HL-60 (cell line): ENCODE measurements at regions not wholly inside any gene's neighbourhood (a gene's known extent, or its start where the extent isn't known, plus 50 kb on each side); places are given as distances from the start of the nearest gene placed in this dataset.
"Not testable (repeated sequence)": the region's sequence is repeated elsewhere in the genome, so short reads cannot be mapped to it uniquely, and the experiment has no call there.

Source experiments
- DNase-seq, 2 experiments: peaks; one replicate each; pipeline ENCODE4 v3.0.0-alpha.2; 2010 to 2020; ENCODE audit warnings: low read depth in 1 of 2, low spot score in 1 of 2
- H3K27ac ChIP-seq: fragments of 250-450 bp; sonication (Bioruptor Pico); replicated peaks from 2 replicates; pipeline ENCODE4 v1.5.1; 2020; ENCODE audit warnings: mild to moderate bottlenecking, moderate library complexity
- H3K27me3 ChIP-seq: fragments of 250-450 bp; sonication (Bioruptor Pico); 2 replicates; pipeline ENCODE4 v1.5.1; 2021; ENCODE audit warnings: mild to moderate bottlenecking, moderate library complexity; ENCODE audit not compliant: insufficient read depth, poor library complexity, severe bottlenecking
- H3K4me3 ChIP-seq: replicated peaks from 2 replicates; pipeline ENCODE4 v1.5.1; 2011; ENCODE audit warnings: mild to moderate bottlenecking, control low read depth, low read length; ENCODE audit not compliant: insufficient read depth
- CTCF ChIP-seq: IDR thresholded peaks from one replicate; pipeline ENCODE4 v1.5.1; 2011; ENCODE audit warnings: low read length, control low read depth, inconsistent platforms; ENCODE audit not compliant: insufficient read depth
- GABPA ChIP-seq: IDR thresholded peaks from 2 replicates; pipeline ENCODE4 v1.6.1; 2012; ENCODE audit warnings: low read depth
- POLR2AphosphoS5 ChIP-seq: IDR thresholded peaks from 2 replicates; pipeline ENCODE4 v1.6.1; 2012; ENCODE audit warnings: low read depth
- REST ChIP-seq: IDR thresholded peaks from 2 replicates; pipeline ENCODE4 v1.6.1; 2012; ENCODE audit warnings: low read depth; ENCODE audit not compliant: insufficient replicate concordance
- SPI1 ChIP-seq: IDR thresholded peaks from 2 replicates; pipeline ENCODE4 v1.6.1; 2012; ENCODE audit warnings: low read depth, mild to moderate bottlenecking, borderline replicate concordance

DNA sequence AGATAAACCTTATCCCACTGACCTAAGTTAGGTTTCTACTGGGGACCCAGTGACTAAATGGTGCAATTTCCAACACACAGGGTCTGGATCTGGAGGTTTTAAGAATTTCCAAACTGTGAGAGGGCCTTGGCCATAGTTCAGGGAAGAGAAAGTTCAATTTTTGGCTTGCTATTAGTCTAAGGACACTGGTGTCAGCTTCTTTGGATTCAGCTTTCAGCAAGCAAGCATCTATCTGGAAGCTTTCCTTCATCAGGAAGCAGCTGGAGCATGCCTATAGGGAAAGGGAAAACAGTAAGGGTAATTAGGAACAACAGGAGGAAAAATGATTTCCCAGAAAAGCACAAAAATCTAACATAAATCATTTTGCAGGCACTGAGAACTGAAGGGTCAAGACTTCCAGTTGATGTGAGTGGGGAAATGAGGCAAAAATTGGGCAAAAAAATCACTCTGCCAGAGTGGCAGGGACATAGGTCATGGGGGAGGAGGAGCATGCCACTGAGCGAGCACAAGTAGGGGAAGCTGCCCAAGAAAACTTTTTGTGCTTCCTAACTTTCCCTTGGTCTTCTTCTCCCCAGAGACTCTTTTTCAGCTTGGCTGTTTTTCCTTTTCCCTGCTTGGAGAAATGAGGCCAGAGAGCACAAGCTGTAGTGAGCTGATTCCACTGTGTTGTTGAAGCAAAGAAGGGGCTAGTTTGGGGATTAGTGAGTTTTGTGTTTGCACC, 299.6 kb downstream of the FGF10 start:
- no peak overlapping the region for H3K27ac ChIP-seq
- TF ChIP-seq CTCF, result no peak
- no peak for TF ChIP-seq REST
- TF ChIP-seq POLR2AphosphoS5, result no peak
- no peak for TF ChIP-seq SPI1
- TF ChIP-seq GABPA, result no peak

DNA sequence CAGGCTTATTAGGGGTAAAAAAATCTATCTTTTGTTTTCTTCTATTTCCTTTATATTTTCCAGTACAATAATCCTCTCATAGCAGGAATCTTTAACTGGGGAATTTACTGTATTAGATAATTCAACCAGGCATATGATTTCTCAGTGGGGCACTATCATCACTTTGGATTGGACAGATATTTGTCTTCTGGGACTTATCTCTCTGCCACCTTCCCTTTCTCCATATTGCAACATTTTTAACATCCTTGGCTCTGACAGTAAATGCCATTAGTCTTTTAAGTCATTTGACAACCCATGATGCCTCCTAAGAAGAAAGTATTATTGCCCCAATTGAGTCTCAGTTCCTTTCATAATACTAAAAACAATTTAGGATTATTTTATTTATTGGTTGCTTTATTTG, 304.1 kb downstream of the FGF10 start:
- no peak overlapping the region for H3K4me3 ChIP-seq
- no peak overlapping the region for H3K27ac ChIP-seq
- TF ChIP-seq CTCF, result no peak
- TF ChIP-seq SPI1, result no peak
- DNase-seq, result no peak
- no peaks in the 10 kb centered on the region for H3K27me3 ChIP-seq

More for the DNA sequence above, 299.6 kb downstream of the FGF10 start:
- H3K27me3 ChIP-seq, result no peaks in the 10 kb centered on the region
- no peak for DNase-seq
- no peak overlapping the region for H3K4me3 ChIP-seq

DNA sequence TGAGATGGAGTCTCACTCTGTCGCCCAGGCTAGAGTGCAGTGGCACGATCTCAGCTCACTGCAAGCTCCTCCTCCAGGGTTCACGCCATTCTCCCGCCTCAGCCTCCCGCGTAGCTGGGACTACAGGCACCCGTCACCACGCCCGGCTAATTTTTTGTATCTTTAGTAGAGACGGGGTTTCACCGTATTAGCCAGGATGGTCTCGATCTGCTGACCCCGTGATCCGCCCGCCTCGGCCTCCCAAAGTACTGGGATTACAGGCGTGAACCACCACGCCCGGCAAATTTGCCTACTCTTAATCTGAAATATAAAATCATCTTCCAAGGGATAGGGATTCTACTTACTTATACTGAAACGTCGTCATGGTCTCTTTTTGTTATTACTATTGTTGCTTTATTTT, 314.7 kb downstream of the FGF10 start:
- not testable (repeated sequence) for H3K4me3 ChIP-seq, DNase-seq, H3K27me3 ChIP-seq, H3K27ac ChIP-seq

DNA sequence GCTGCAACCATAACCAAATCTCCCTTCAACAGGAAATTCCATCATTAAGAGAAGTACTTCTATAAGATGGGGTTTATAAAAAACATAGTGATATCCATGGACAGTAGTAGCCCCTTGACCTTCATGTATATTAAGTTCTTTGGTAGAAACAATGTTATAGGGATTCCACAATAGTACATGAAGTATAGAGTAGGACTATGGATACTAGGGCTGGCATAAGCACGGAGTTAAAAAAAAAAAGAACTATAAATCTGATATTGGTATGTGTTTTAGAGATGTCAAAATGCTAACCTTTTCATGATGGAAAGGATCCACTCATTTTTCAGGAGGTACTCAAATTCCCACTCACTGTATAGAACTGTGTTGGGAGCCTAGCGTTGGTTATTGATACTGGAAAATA, 337.6 kb downstream of the FGF10 start:
- Histone ChIP-seq H3K27me3 (no peaks in the 10 kb centered on the region), H3K4me3 (no peak overlapping the region), H3K27ac (no peak overlapping the region)
- TF ChIP-seq POLR2AphosphoS5 (no peak), REST (no peak), CTCF (no peak), GABPA (no peak), SPI1 (no peak)
- no peak for DNase-seq
